UCSD-AML1 (cell line): ENCODE measurements at regions not wholly inside any gene's neighbourhood (a gene's known extent, or its start where the extent isn't known, plus 50 kb on each side); places are given as distances from the start of the nearest gene placed in this dataset.

Experiments
- DNase-seq: peaks from one replicate; lab custom pipeline; 2025; ENCODE audit not compliant: unreplicated experiment; lab: John Stamatoyannopoulos, UW

- no peak for DNase-seq
These were observed 50.5 kb upstream of the ZNF438 start for GRCh38 chr10:31081937-31082840.

DNA sequence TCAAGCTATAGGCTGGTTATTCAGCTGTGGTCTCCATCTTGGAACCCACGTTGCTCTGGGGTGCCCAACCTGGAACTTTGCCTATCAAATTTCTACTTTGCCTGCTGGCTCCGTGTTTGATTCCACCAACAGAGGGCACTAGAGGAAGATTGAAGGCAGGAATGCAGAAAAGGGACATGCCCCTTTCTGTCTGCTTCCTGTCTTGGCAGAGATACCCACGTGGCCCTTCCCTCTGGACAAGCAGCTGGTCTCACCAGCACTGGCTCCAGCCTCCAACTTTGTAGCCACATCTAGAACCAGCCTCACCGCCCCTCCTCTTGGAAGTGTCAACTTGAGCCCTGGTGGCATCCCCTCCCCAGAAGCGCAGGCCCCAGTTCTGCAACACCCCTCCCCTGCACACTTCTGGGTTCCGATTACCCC is 52.1 kb upstream of the ZNF438 start:
- DNase-seq: peak; percentile 50

DNA sequence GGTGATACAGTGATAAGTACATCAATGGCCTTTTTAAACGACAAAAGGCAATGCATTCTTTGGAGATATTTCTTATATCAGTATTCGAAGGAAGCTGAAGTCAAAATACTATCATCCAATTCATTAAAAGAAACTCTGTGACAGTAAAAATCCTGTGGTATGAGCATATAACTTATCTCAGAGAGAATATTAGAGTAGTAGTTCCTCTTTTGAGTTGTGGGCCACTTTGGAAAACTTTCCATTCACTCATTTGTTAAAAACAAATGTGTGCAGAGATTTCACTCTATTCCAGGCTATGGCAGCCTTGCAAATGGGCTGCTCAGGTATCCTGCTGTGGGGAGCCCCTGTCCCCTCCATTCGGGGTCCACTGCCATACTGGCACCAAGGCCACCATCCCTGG is 55.3 kb upstream of the ZNF438 start:
- no peak for DNase-seq

- no peak for DNase-seq
These were observed 56.2 kb upstream of the ZNF438 start for GRCh38 chr10:31087851-31088250.

GRCh38 chr10:31090894-31091607 is 59.4 kb upstream of the ZNF438 start:
- DNase-seq: no peak

DNA sequence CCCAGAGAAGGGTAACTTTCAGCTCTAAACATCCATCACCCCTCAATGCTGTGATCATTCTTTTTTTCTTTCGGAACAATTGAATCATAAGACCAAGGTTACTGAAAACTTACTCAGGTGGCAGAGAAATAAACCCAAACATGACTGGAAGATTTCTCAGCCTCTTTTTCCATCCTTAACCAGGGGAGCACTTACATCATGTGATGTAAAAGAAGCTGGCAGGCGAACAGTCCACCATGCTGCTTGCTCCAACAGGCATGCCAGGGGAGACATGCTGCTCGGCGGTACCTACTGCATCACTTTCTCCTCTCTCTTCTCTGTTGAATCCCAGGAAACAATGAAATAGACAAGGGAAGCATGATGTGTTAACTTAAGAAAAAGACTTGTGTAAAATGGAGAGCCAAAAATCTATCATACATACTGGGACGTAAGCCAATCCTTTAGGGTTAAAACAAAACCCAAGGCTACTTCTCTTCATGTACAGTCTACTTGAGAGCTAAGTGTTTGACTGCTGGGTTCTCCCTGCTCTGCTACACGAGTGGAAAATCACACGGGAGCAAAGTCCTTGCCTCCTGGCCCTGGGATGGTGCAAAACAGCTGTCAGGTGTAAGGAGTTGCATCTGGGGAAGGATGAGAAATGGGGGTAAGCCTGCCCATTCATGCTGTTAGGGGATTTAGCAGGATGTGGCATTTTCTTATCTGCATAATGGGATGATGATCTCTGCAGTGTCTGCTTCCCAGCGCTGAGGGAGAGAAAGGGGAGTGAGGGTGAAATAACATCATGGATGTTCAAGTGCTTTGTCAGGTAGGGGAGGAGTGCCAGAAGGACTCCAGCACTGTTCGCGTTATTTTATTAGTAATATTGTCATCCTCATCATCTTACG is 64.3 kb upstream of the ZNF438 start:
- DNase-seq: no peak

DNA sequence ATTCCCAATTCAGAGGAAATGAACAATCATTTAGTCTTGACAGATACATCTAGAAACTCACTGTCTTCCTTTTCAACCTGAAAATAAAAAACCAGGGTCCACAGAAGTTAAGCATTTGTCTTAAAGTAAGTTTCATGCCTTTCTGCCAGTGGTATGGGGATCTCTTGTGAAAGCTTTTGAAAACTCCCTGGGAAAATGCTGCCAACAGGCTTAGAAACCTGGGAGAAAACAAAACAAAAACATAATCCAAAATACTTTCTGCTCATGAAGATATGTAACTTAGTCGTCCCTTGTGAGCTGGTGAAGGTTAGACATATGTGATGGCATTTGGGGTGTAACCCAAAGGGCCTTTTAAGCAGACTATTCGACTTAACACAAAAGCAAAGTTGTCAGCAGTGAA is 66.4 kb upstream of the ZNF438 start:
- DNase-seq: no peak

DNA sequence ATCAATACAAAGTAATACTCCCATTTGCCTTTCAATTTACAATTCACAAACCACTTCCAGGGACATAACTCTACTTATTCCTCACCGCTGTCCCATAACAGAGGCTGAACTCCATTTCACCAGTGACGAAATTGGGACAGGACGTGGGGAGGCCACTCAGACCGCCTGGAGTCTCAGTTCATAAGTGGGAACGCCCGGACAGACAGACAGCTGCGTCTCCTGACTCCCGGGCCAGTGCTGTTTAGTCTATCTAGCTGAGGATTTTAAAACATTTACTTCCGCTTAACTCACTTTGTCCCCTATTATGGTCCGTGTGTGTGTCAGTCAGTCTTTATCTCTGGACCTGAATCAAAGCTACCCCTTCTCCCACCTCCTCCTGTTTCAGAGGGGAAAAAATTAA is 67.4 kb upstream of the ZNF438 start:
- DNase-seq: no peak

- no peak for DNase-seq
These were observed 68.0 kb upstream of the ZNF438 start for GRCh38 chr10:31099664-31100063.

DNA sequence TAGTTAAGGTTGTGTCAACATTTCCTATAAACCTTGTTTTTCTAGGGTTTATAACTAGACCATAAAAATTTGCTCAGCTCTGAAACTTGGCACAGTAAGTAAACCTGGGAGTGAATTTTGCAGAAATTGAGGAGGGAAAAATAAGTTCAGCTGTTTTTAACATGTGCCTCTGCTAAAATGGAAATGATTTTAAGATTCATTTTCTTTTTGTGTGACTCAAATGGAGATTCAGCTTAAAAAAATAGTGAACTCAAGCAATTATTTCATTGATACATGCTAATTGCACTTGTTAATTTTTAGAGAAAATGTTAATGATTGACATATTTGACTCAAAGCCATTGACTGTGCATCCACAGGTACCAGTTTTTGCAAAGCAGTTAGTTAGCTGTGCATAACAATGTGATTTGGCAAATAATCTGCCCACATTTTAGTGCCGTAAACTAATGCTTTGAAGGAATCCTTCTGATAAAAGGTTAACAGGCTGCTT is 68.5 kb upstream of the ZNF438 start:
- DNase-seq: no peak

GRCh38 chr10:31100662-31101061 is 69.0 kb upstream of the ZNF438 start:
- DNase-seq: no peak

DNA sequence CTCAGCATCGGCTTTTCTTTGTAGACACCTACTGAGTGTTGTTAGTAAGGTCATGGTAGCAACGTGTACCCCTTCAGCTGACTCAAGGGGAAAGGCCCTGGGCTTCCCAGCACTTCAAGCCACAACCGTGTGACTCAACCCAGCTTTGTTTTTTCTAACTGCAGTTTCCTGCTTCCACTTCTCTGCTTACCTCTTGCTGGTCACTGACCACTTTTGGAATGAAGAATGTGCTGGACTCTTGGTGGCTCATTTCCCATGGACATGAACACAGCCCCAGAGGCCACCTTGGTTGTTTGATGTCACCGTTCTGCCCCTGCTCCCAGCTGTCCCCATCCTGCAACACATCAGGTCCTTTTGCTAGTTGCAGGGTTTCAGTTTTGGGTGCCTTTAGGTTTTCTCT is 69.5 kb upstream of the ZNF438 start:
- no peak for DNase-seq

DNA sequence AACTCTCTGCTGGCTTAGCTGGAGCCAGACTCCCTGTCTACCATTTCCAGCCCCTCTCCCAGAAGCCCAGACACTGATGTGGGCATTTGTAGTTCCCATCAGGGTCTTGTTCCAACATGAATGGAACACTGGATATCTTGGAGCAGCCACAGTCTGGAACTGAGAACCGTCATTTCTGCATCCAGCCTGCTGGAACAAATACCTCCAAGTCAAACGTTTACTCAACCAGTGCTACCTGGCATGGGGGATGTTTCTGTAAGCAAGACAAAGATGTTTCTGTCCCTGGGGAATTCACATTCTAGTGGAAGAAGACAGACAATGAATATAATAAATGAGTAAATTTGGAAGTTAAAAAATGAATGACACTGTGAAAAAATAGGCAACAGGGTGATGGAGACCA is 70.8 kb upstream of the ZNF438 start:
- no peak for DNase-seq

DNA sequence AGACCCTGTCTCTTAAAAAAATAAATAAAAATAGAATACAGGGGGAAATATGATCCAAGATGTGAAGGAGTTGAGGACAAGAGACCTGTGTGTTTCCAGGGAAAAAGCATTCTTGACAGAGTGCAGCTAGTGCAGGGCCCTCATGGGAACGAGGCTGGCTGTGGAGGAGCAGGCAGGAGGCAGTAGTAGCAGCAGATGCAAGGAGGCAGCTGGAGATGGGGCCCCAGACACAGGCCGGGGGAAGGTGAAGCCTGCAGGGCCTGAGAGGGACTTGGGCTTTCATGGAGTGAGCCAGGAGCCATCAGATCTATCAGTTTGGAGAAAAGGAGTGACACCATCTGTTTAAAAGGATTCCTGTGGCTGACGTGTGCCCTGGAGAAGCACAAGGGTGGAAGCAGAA is 71.4 kb upstream of the ZNF438 start:
- no peak for DNase-seq

- DNase-seq: no peak
These were observed 81.3 kb upstream of the ZNF438 start for GRCh38 chr10:31112961-31113360.

DNA sequence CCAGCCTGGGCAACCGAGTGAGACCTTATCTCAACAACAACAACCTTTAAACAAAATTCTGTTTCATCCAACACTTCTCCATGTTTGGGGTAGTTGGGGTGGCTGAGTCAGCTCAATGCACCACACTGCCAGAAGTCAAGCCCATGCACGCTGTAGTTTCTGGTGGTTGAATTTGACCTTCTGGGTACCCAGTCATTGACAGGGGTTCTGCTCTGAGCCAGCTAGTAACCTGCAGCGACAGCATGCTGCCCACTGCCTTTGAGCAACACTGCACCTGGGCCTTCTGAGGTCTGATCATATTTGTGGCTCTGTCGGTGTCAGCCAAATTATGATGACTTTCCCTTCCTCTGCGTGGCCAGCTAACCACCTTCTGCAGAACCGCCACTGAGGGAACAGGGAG is 84.6 kb upstream of the ZNF438 start:
- DNase-seq: no peak

GRCh38 chr10:31118556-31118955 is 86.9 kb upstream of the ZNF438 start:
- DNase-seq: no peak

DNA sequence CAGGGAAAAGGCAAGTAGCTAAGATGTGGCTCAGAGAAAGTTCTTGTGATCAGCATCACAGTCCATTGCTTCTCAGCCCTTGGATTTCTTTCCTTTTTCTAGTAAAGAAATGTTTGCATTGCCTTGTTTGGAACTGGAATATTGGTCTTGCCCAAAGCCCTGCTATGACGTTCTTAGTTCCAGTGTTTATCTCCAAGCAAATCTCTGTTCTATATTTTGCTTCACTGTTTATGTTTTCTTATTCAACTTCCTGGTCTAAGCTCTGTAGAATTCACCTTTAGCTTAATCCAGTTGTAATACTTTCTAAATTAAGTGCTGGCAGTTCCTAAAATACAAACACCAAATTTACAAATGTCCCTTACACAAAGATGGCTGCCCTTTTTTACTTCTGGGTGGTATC is 88.7 kb upstream of the ZNF438 start:
- no peak for DNase-seq

DNA sequence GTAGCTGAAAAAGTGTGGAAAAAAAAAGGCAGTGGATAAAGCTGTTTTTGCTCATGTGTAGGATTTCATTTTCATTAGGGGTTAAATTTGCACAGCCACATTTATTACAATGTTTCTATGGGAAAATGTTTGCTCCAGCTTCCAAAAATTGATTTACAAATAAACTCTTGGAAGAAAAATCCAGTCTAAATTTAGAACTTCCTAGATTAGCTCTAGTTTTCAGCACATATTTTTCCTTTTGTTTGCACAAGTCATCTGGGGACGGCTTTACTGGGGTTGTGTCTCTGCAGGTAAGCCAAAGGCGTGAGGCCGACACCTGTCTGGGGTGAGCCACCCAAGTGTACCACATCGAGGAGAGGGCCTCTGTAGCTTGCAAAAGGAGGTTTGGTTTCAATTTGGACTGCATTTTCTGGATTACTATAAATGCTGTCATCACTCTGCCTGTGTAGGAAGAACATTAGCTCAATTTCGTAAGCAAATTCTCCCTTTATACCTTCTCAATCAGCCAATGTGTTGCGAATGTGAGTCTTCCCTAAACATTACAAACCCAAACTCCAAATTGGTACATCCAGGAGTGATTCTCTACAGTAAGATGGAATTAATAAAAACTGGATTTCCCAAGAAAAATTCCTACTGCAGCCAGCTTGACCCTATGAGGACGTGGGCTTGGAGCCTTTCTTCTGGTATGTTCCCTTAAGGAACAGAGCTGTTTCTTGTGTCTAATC is 89.5 kb upstream of the ZNF438 start:
- no peak for DNase-seq

- DNase-seq: no peak
These were observed 90.3 kb upstream of the ZNF438 start for GRCh38 chr10:31121757-31122577.
